SK-N-SH treated with all-trans-retinoic acid at 6 μM for 48 hours (cell line): ENCODE measurements at regions not wholly inside any gene's neighbourhood (a gene's known extent, or its start where the extent isn't known, plus 50 kb on each side); places are given as distances from the start of the nearest gene placed in this dataset.

ENCODE experiments used
- ATAC-seq: fragments of 200-7000 bp; cut with Tn5 transposase; 3 replicates; pipeline ENCODE4 v1.9.1; 2020; ENCODE audit warnings: mild to moderate bottlenecking, moderate library complexity
- ARNTL ChIP-seq: fragments of 450-650 bp; formaldehyde crosslinking; IDR thresholded peaks from 2 replicates; pipeline ENCODE4 v1.5.0; 2020; ENCODE audit warnings: low read depth, mild to moderate bottlenecking, moderate library complexity, borderline replicate concordance
- GLIS3 ChIP-seq: fragments of 250-450 bp; sonication (Bioruptor Pico); IDR thresholded peaks from 2 replicates; pipeline ENCODE4 v1.5.0; 2020; ENCODE audit warnings: mild to moderate bottlenecking, moderate library complexity
- OSR1 ChIP-seq: fragments of 250-450 bp; sonication (Bioruptor Pico); IDR thresholded peaks from 2 replicates; pipeline ENCODE4 v1.8.0; 2022; ENCODE audit warnings: moderate library complexity, mild to moderate bottlenecking, inconsistent platforms
- PPARA ChIP-seq: fragments of 250-450 bp; sonication (Bioruptor Pico); IDR thresholded peaks from 2 replicates; pipeline ENCODE4 v1.5.0; 2020; ENCODE audit warnings: mild to moderate bottlenecking, borderline replicate concordance
- TOX ChIP-seq: fragments of 250-450 bp; sonication (Bioruptor Pico); IDR thresholded peaks from 2 replicates; pipeline ENCODE4 v1.8.0; 2021; ENCODE audit warnings: mild to moderate bottlenecking, moderate library complexity, borderline replicate concordance
- ZNF565 ChIP-seq: fragments of 450-650 bp; formaldehyde crosslinking; conservative IDR thresholded peaks from 2 replicates; pipeline ENCODE4 v1.5.0; 2020; ENCODE audit warnings: low read depth, mild to moderate bottlenecking, moderate library complexity
- TF ChIP-seq, protein P1 (sequence below): fragments of 250-450 bp; sonication (Bioruptor Pico); IDR thresholded peaks from 2 replicates; pipeline ENCODE4 v1.5.1; 2020; ENCODE audit warnings: low read depth, mild to moderate bottlenecking, moderate library complexity

DNA sequence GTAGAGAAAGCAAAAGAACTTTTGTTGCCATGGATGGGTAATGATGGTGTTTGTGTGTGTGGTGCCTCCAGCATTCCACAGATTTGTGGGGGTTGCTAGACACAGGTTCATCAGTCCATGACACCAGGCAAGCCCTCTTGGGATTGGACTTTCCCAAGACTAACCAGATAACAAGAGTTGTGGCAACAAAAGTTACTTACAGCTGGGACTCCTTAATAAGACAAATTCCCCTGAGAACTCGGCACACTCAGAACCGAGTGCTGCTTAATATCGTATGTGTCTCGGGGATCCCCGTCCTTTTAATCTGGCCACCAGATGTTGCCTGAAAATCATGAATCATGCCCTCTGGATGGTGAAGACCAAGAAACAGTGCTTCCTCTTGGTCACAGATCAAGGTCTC lies 193.3 kb downstream of the AJAP1 start:
- no peak for TF ChIP-seq GLIS3 (CRISPR knock-in tag)
- TF ChIP-seq OSR1 (CRISPR knock-in tag), result no peak
- no peak for TF ChIP-seq PPARA
- TF ChIP-seq TOX (CRISPR knock-in tag), result no peak
- TF ChIP-seq ARNTL, result no peak
- TF ChIP-seq, protein P1, sequence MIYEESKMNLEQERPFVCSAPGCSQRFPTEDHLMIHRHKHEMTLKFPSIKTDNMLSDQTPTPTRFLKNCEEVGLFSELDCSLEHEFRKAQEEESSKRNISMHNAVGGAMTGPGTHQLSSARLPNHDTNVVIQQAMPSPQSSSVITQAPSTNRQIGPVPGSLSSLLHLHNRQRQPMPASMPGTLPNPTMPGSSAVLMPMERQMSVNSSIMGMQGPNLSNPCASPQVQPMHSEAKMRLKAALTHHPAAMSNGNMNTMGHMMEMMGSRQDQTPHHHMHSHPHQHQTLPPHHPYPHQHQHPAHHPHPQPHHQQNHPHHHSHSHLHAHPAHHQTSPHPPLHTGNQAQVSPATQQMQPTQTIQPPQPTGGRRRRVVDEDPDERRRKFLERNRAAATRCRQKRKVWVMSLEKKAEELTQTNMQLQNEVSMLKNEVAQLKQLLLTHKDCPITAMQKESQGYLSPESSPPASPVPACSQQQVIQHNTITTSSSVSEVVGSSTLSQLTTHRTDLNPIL (CRISPR knock-in tag), result no peak
- TF ChIP-seq ZNF565 (CRISPR knock-in tag), result no peak
- ATAC-seq, result no peak
